IMR-90 (cell line): ENCODE measurements at regions not wholly inside any gene's neighbourhood (a gene's known extent, or its start where the extent isn't known, plus 50 kb on each side); places are given as distances from the start of the nearest gene placed in this dataset.

ENCODE experiments used
- ATAC-seq: fragments of 200-7000 bp; cut with Tn5 transposase; 2 replicates; pipeline ENCODE4 v1.9.1; 2020; ENCODE audit warnings: low read depth, mild to moderate bottlenecking, moderate library complexity
- BruUV-seq: library from RNA; stranded (reverse); fragments of 400-500 nt; replicated peaks from 2 replicates; lab custom pipeline; 2021; lab: Mats Ljungman, UMichigan
- CTCF ChIA-PET: fragments of 300-600 bp; formaldehyde crosslinking; extraction: SDS; loops from one replicate; lab custom pipeline; 2021; ENCODE audit warnings: antibody characterized with exemption; lab: Yijun Ruan, JAX
- POLR2A ChIA-PET: fragments of 300-600 bp; sonication (Branson Sonifier 250); formaldehyde crosslinking; loops from one replicate; lab custom pipeline; 2022; ENCODE audit warnings: antibody characterized with exemption; ENCODE audit not compliant: unreplicated experiment; lab: Charles Lee
- DNase-seq: peaks from one replicate; pipeline ENCODE4 v3.0.0; 2013
- H2AFZ ChIP-seq: replicated peaks from 2 replicates; pipeline ENCODE3; 2013; ENCODE audit warnings: low read length, mild to moderate bottlenecking; ENCODE audit not compliant: poor library complexity
- H2AK5ac ChIP-seq: 2 replicates; pipeline ENCODE4 v1.6.1; 2013; ENCODE audit warnings: low read depth, low read length, inconsistent platforms
- H2AK9ac ChIP-seq: replicated peaks from 2 replicates; pipeline ENCODE3; 2013; ENCODE audit warnings: mild to moderate bottlenecking, low read depth, low read length, moderate library complexity; ENCODE audit not compliant: poor library complexity
- H2BK120ac ChIP-seq: 2 replicates; pipeline ENCODE4 v1.6.1; 2013; ENCODE audit warnings: low read depth, low read length, inconsistent platforms
- H2BK15ac ChIP-seq: 3 replicates; pipeline ENCODE4 v1.6.1; 2013; ENCODE audit warnings: low read depth, low read length, inconsistent platforms
- H2BK20ac ChIP-seq: 2 replicates; pipeline ENCODE4 v1.6.1; 2013; ENCODE audit warnings: low read depth, mild to moderate bottlenecking, inconsistent platforms, low read length, moderate library complexity
- H2BK5ac ChIP-seq: 2 replicates; pipeline ENCODE4 v1.6.1; 2013; ENCODE audit warnings: mild to moderate bottlenecking, low read depth, low read length, inconsistent platforms; ENCODE audit not compliant: poor library complexity, severe bottlenecking
- H3K14ac ChIP-seq: replicated peaks from 2 replicates; pipeline ENCODE4 v1.6.1; 2013; ENCODE audit warnings: low read depth, low read length, inconsistent platforms
- H3K18ac ChIP-seq: 2 replicates; pipeline ENCODE4 v1.6.1; 2013; ENCODE audit warnings: low read depth, low read length, control low read depth
- H3K23ac ChIP-seq: 2 replicates; pipeline ENCODE4 v1.6.1; 2013; ENCODE audit warnings: low read depth, low read length, inconsistent platforms
- H3K27ac ChIP-seq: 2 replicates; pipeline ENCODE4 v1.5.1; 2013; ENCODE audit warnings: mild to moderate bottlenecking, control low read depth, low read length; ENCODE audit not compliant: insufficient read depth
- H3K27me3 ChIP-seq: 2 replicates; pipeline ENCODE4 v1.6.1; 2013; ENCODE audit warnings: low read length; ENCODE audit not compliant: control insufficient read depth, insufficient read depth
- H3K36me3 ChIP-seq: 2 replicates; pipeline ENCODE4 v1.6.1; 2013; ENCODE audit warnings: low read length, mixed read lengths; ENCODE audit not compliant: control insufficient read depth, insufficient read depth
- H3K4ac ChIP-seq: 2 replicates; pipeline ENCODE4 v1.6.1; 2013; ENCODE audit warnings: low read depth, low read length, inconsistent platforms
- H3K4me1 ChIP-seq: 2 replicates; pipeline ENCODE4 v1.6.1; 2013; ENCODE audit warnings: low read length, mixed read lengths; ENCODE audit not compliant: control insufficient read depth, insufficient read depth
- H3K4me2 ChIP-seq: 2 replicates; pipeline ENCODE4 v1.6.1; 2013; ENCODE audit warnings: low read depth, mild to moderate bottlenecking, control low read depth, low read length, moderate library complexity
- H3K4me3 ChIP-seq: 2 replicates; pipeline ENCODE4 v1.5.1; 2013; ENCODE audit warnings: low read depth, mild to moderate bottlenecking, control low read depth, low read length, moderate library complexity; ENCODE audit not compliant: insufficient read depth
- H3K56ac ChIP-seq: 2 replicates; pipeline ENCODE4 v1.6.1; 2013; ENCODE audit warnings: low read length, inconsistent platforms; ENCODE audit not compliant: insufficient read depth; ENCODE audit errors: extremely low read depth
- H3K79me1 ChIP-seq, 2 experiments: 2 replicates each; pipeline ENCODE4 v1.6.1; 2013; ENCODE audit warnings: low read length in 2 of 2, inconsistent platforms in 1 of 2, low read depth in 1 of 2
- H3K9ac ChIP-seq: 2 replicates; pipeline ENCODE4 v1.6.1; 2013; ENCODE audit warnings: low read depth, low read length, control low read depth
- H3K9me1 ChIP-seq: 2 replicates; pipeline ENCODE4 v1.6.1; 2013; ENCODE audit warnings: low read length, inconsistent platforms; ENCODE audit not compliant: insufficient read depth
- H3K9me3 ChIP-seq: 2 replicates; pipeline ENCODE4 v1.6.1; 2013; ENCODE audit warnings: low read length; ENCODE audit not compliant: control insufficient read depth, insufficient read depth
- H4K20me1 ChIP-seq: 2 replicates; pipeline ENCODE4 v1.6.1; 2013; ENCODE audit warnings: low read length, inconsistent platforms; ENCODE audit not compliant: insufficient read depth
- H4K5ac ChIP-seq: 2 replicates; pipeline ENCODE4 v1.6.1; 2013; ENCODE audit warnings: mild to moderate bottlenecking, low read depth, low read length, control low read depth
- H4K8ac ChIP-seq, 2 experiments: 2 replicates each; pipeline ENCODE4 v1.6.1; 2013; ENCODE audit warnings: low read depth in 2 of 2, low read length in 2 of 2, control low read depth in 1 of 2, inconsistent platforms in 1 of 2
- H4K91ac ChIP-seq: 2 replicates; pipeline ENCODE4 v1.6.1; 2013; ENCODE audit warnings: low read depth, low read length, inconsistent platforms; ENCODE audit not compliant: insufficient read depth
- BHLHE40 ChIP-seq: fragments of 150-350 bp; IDR thresholded peaks from 2 replicates; pipeline ENCODE4 v1.6.1; 2016; ENCODE audit warnings: mild to moderate bottlenecking, low read depth, low read length
- FOS ChIP-seq: fragments of 150-350 bp; IDR thresholded peaks from 2 replicates; pipeline ENCODE4 v1.6.1; 2016; ENCODE audit warnings: low read depth, low read length
- MAFK ChIP-seq: IDR thresholded peaks from 2 replicates; pipeline ENCODE4 v1.6.1; 2012; ENCODE audit warnings: low read depth, low read length, improper control_type of control experiment
- RAD21 ChIP-seq: IDR thresholded peaks from 2 replicates; pipeline ENCODE4 v1.6.1; 2012; ENCODE audit warnings: low read length, improper control_type of control experiment
- RCOR1 ChIP-seq: IDR thresholded peaks from 2 replicates; pipeline ENCODE4 v1.6.1; 2012; ENCODE audit warnings: mild to moderate bottlenecking, low read length, improper control_type of control experiment; ENCODE audit not compliant: insufficient replicate concordance
- WGBS, 2 experiments: methylation state at CpG; one replicate each; pipeline versions ENCODE4 v1.1.5 to v1.1.7; 2013; ENCODE audit warnings: missing lambda C conversion rate in 2 of 2; ENCODE audit not compliant: insufficient read length in 1 of 2; ENCODE audit errors: extremely low coverage in 2 of 2; 5-methylcytosine and 5-hydroxymethylcytosine counted together
- dilution Hi-C: fragments of 300-500 bp; cut with HindIII; formaldehyde crosslinking; loops from one replicate; pipeline ENCODE4 v1.14.3; 2018; ENCODE audit warnings: low sequenced_read_pairs; ENCODE audit not compliant: unreplicated experiment
- in situ Hi-C: fragments of 300-500 bp; cut with MboI; formaldehyde crosslinking; loops from 3 replicates; pipeline ENCODE4 v1.14.3; 2019; ENCODE audit warnings: low sequenced_read_pairs, inconsistent platforms, mixed read lengths
- intact Hi-C: fragments of 100-400 bp; cut with micrococcal nuclease; formaldehyde crosslinking; loops from 2 replicates; pipeline ENCODE4 v1.10.0; 2022
- TF ChIP-seq, protein P1 (sequence below): fragments of 150-350 bp; IDR thresholded peaks from 2 replicates; pipeline ENCODE4 v1.6.1; 2017; ENCODE audit warnings: mild to moderate bottlenecking, antibody characterized with exemption, low read length, low read depth
- TF ChIP-seq, protein P2 (sequence below): fragments of 150-350 bp; IDR thresholded peaks from 2 replicates; pipeline ENCODE4 v1.6.1; 2016; ENCODE audit warnings: low read depth, mild to moderate bottlenecking, low read length, moderate library complexity, borderline replicate concordance

DNA sequence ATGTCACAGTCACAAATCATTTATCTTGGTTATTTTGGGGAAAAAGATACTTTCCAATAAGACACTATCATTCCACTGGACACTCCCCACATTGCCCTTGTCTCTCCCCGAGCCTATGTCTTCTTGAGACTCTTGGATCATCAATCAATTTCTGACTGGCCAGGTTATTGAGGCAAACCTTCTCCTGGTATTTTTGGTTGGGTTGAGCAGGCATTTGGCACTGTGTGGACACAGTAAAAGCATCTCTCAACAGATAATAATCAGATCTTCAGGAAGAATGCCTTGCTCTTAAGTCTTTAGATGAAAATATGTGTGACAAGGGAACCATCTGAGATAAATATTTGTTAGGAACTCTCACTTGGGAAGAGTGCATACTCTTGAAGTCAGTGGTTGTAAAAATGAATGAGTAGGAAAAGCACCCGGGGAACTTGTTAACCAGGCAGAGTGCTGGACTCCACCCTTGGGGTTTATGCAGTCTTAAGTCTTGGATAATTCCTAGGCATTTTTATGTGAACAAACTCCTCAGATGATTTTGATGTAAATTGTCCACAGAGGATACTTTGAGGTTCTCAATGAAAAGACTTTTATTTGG, 223.8 kb upstream of the CLINT1 start:
- no peak overlapping the region for H2BK20ac ChIP-seq
- ATAC-seq (no peak), DNase-seq (no peak)
- dilution Hi-C loops (no loop called here), intact Hi-C loops (no loop called here), in situ Hi-C loops (no loop called here)
- no peak overlapping the region for H3K27ac ChIP-seq
- no CpG with 5 or more reads among the region's 2 CpGs for WGBS, 2 experiments
- H3K4me3 ChIP-seq, result no peak overlapping the region
- no peak overlapping the region for H2BK120ac ChIP-seq
- no peak overlapping the region for H2AK5ac ChIP-seq
- no peak overlapping the region for H2AFZ ChIP-seq
- H3K4me2 ChIP-seq, result no peak overlapping the region
- H2BK15ac ChIP-seq, result no peak overlapping the region
- H3K9me1 ChIP-seq, result no peaks in the 10 kb centered on the region
- H3K36me3 ChIP-seq, result no peaks in the 10 kb centered on the region
- no peak overlapping the region for H3K9ac ChIP-seq
- no peak overlapping the region for H3K14ac ChIP-seq
- no peak overlapping the region for H4K91ac ChIP-seq
- no peaks in the 10 kb centered on the region for H4K20me1 ChIP-seq
- H3K9me3 ChIP-seq, result no peaks in the 10 kb centered on the region
- no TSS peak for BruUV-seq
- H3K18ac ChIP-seq, result no peak overlapping the region
- ChIA-PET POLR2A (no interaction called here), CTCF (interaction anchor here (0.5 to 2.1 kb wide), 2 partner anchors 7 to 1179 kb away, joined by 3 to 13 read pairs; no protein-coding TSS in a partner anchor)
- no peak for TF ChIP-seq MAFK
- TF ChIP-seq RAD21, result no peak
- no peak for TF ChIP-seq BHLHE40
- no peak for TF ChIP-seq RCOR1
- TF ChIP-seq FOS, result no peak
- TF ChIP-seq, protein P1, sequence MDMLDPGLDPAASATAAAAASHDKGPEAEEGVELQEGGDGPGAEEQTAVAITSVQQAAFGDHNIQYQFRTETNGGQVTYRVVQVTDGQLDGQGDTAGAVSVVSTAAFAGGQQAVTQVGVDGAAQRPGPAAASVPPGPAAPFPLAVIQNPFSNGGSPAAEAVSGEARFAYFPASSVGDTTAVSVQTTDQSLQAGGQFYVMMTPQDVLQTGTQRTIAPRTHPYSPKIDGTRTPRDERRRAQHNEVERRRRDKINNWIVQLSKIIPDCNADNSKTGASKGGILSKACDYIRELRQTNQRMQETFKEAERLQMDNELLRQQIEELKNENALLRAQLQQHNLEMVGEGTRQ, result no peak
- TF ChIP-seq, protein P2, sequence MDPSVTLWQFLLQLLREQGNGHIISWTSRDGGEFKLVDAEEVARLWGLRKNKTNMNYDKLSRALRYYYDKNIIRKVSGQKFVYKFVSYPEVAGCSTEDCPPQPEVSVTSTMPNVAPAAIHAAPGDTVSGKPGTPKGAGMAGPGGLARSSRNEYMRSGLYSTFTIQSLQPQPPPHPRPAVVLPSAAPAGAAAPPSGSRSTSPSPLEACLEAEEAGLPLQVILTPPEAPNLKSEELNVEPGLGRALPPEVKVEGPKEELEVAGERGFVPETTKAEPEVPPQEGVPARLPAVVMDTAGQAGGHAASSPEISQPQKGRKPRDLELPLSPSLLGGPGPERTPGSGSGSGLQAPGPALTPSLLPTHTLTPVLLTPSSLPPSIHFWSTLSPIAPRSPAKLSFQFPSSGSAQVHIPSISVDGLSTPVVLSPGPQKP, result no peak
- H3K56ac ChIP-seq, result no peak overlapping the region
- H3K79me1 ChIP-seq, result no peaks in the 10 kb centered on the region
- H3K4ac ChIP-seq, result no peak overlapping the region
- H3K27me3 ChIP-seq, result no peaks in the 10 kb centered on the region
- no peak overlapping the region for H4K8ac ChIP-seq
- no peak overlapping the region for H4K5ac ChIP-seq
- H3K23ac ChIP-seq, result no peak overlapping the region
- H2BK5ac ChIP-seq, result no peak overlapping the region
- H2AK9ac ChIP-seq, result no peak overlapping the region
- no peaks in the 10 kb centered on the region for H3K4me1 ChIP-seq
